Hepatocyte (in vitro differentiated cells): ENCODE measurements at regions not wholly inside any gene's neighbourhood (a gene's known extent, or its start where the extent isn't known, plus 50 kb on each side); places are given as distances from the start of the nearest gene placed in this dataset.

ENCODE experiments used
- CTCF ChIP-seq: fragments of 200-600 bp; sonication (generic); IDR thresholded peaks from 2 replicates; pipeline ENCODE4 v1.5.1; 2016; ENCODE audit warnings: antibody characterized with exemption, mild to moderate bottlenecking; ENCODE audit not compliant: poor library complexity
- EZH2 ChIP-seq: fragments of 200-600 bp; sonication (generic); IDR thresholded peaks from 2 replicates; pipeline ENCODE4 v1.6.1; 2016; ENCODE audit warnings: antibody characterized with exemption, mild to moderate bottlenecking, borderline replicate concordance
- EZH2phosphoT487 ChIP-seq: fragments of 200-600 bp; sonication (generic); IDR thresholded peaks from one replicate; pipeline ENCODE4 v1.6.1; 2018; ENCODE audit warnings: antibody characterized with exemption, mild to moderate bottlenecking, low read depth, moderate library complexity; ENCODE audit not compliant: unreplicated experiment, severe bottlenecking

GRCh38 chr1:65022216-65022615, 55.9 kb upstream of the JAK1 start:
- TF ChIP-seq CTCF, result no peak
- TF ChIP-seq EZH2phosphoT487, result no peak
- TF ChIP-seq EZH2, result no peak
